ENCODE measurements at regions not wholly inside any gene's neighbourhood (a gene's known extent, or its start where the extent isn't known, plus 50 kb on each side); places are given as distances from the start of the nearest gene placed in this dataset.

- H2AFZ ChIP-seq (ENCODE audit: insufficient read depth, low read depth, low read length, poor library complexity, severe bottlenecking) = no peak overlapping the region
- intact Hi-C loops (cut with micrococcal nuclease) = no loop called here
- no peaks in the 10 kb centered on the region for H3K27me3 Mint-ChIP-seq
- DNase-seq = no peak
- ChIA-PET CTCF (no interaction called here), POLR2A (no interaction called here)
- H3K9me3 ChIP-seq (ENCODE audit: control extremely low read depth in 1 of 3, control insufficient read depth in 2 of 3, insufficient read depth in 1 of 3, low read length in 2 of 3) = no peaks in the 10 kb centered on the region
- no peak overlapping the region for H3K4me3 ChIP-seq (ENCODE audit: control extremely low read depth in 1 of 5, extremely low read depth in 1 of 5, insufficient read depth in 1 of 5, low read depth in 2 of 5, low read length in 4 of 5)
- no peaks in the 10 kb centered on the region for H3K27me3 ChIP-seq (replicated peaks in 1 of 4; ENCODE audit: control extremely low read depth in 1 of 4, control insufficient read depth in 3 of 4, insufficient read depth in 4 of 4, low read length in 3 of 4)
- no peaks in the 10 kb centered on the region for H3K79me2 ChIP-seq (ENCODE audit: control insufficient read depth, insufficient read depth, low read length)
- TF ChIP-seq, protein P1, sequence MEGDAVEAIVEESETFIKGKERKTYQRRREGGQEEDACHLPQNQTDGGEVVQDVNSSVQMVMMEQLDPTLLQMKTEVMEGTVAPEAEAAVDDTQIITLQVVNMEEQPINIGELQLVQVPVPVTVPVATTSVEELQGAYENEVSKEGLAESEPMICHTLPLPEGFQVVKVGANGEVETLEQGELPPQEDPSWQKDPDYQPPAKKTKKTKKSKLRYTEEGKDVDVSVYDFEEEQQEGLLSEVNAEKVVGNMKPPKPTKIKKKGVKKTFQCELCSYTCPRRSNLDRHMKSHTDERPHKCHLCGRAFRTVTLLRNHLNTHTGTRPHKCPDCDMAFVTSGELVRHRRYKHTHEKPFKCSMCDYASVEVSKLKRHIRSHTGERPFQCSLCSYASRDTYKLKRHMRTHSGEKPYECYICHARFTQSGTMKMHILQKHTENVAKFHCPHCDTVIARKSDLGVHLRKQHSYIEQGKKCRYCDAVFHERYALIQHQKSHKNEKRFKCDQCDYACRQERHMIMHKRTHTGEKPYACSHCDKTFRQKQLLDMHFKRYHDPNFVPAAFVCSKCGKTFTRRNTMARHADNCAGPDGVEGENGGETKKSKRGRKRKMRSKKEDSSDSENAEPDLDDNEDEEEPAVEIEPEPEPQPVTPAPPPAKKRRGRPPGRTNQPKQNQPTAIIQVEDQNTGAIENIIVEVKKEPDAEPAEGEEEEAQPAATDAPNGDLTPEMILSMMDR (IDR thresholded peaks at IDR 0.05) = no peak
- TF ChIP-seq EZH2 (IDR thresholded peaks at IDR 0.05; ENCODE audit: borderline replicate concordance, insufficient read depth, low read depth, low read length, poor library complexity, severe bottlenecking) = no peak
- no peak overlapping the region for H3K4me3 Mint-ChIP-seq
- no peaks in the 10 kb centered on the region for H3K9me3 Mint-ChIP-seq (ENCODE audit: insufficient read depth)
- H3K27ac Mint-ChIP-seq = no peak overlapping the region
- ATAC-seq (ENCODE audit: low read depth) = no peak
- H4K20me1 ChIP-seq (ENCODE audit: control insufficient read depth, insufficient read depth, low read length, poor library complexity, severe bottlenecking) = no peaks in the 10 kb centered on the region
- H3K36me3 ChIP-seq (replicated peaks in 1 of 2; ENCODE audit: control extremely low read depth in 1 of 2, control insufficient read depth in 1 of 2, extremely low read depth in 1 of 2, insufficient read depth in 2 of 2, low read length in 1 of 2) = no peaks in the 10 kb centered on the region
- H3K27ac ChIP-seq (ENCODE audit: low read length in 2 of 2) = no peak overlapping the region
- WGBS (ENCODE audit: insufficient coverage) = 0% methylated on average over 1 of the region's 2 CpGs
- H3K4me1 ChIP-seq (ENCODE audit: control insufficient read depth in 2 of 2, insufficient read depth in 2 of 2, low read length in 2 of 2) = no peaks in the 10 kb centered on the region
- H3K4me1 Mint-ChIP-seq = no peaks in the 10 kb centered on the region
- H3K9ac ChIP-seq (ENCODE audit: low read length) = no peak overlapping the region
- H3K4me2 ChIP-seq (replicated peaks; ENCODE audit: low read depth, low read length, poor library complexity, severe bottlenecking) = no peak overlapping the region
Observed at GRCh38 chr4:156241896-156242295, 288.2 kb upstream of the CTSO start.

- Histone ChIP-seq H4K20me1 (ENCODE audit: control insufficient read depth, insufficient read depth, low read length, poor library complexity, severe bottlenecking) (no peaks in the 10 kb centered on the region), H3K27me3 (replicated peaks in 1 of 4; ENCODE audit: control extremely low read depth in 1 of 4, control insufficient read depth in 3 of 4, insufficient read depth in 4 of 4, low read length in 3 of 4) (no peaks in the 10 kb centered on the region), H3K79me2 (ENCODE audit: control insufficient read depth, insufficient read depth, low read length) (no peaks in the 10 kb centered on the region), H2AFZ (ENCODE audit: insufficient read depth, low read depth, low read length, poor library complexity, severe bottlenecking) (no peak overlapping the region), H3K4me2 (replicated peaks; ENCODE audit: low read depth, low read length, poor library complexity, severe bottlenecking) (no peak overlapping the region), H3K27ac (ENCODE audit: low read length in 2 of 2) (no peak overlapping the region), H3K9ac (ENCODE audit: low read length) (no peak overlapping the region), H3K9me3 (ENCODE audit: control extremely low read depth in 1 of 3, control insufficient read depth in 2 of 3, insufficient read depth in 1 of 3, low read length in 2 of 3) (no peaks in the 10 kb centered on the region), H3K4me1 (ENCODE audit: control insufficient read depth in 2 of 2, insufficient read depth in 2 of 2, low read length in 2 of 2) (no peaks in the 10 kb centered on the region), H3K36me3 (replicated peaks in 1 of 2; ENCODE audit: control extremely low read depth in 1 of 2, control insufficient read depth in 1 of 2, extremely low read depth in 1 of 2, insufficient read depth in 2 of 2, low read length in 1 of 2) (no peaks in the 10 kb centered on the region), H3K4me3 (ENCODE audit: control extremely low read depth in 1 of 5, extremely low read depth in 1 of 5, insufficient read depth in 1 of 5, low read depth in 2 of 5, low read length in 4 of 5) (no peak overlapping the region)
- ChIA-PET POLR2A (no interaction called here), CTCF (no interaction called here)
- WGBS (ENCODE audit: insufficient coverage) = 100% methylated on average over 1 of the region's 3 CpGs
- no peak for DNase-seq
- no peak overlapping the region for H3K4me3 Mint-ChIP-seq
- no peak overlapping the region for H3K27ac Mint-ChIP-seq
- no peak for ATAC-seq (ENCODE audit: low read depth)
- H3K27me3 Mint-ChIP-seq = no peaks in the 10 kb centered on the region
- no peaks in the 10 kb centered on the region for H3K4me1 Mint-ChIP-seq
- intact Hi-C loops (cut with micrococcal nuclease) = no loop called here
- TF ChIP-seq EZH2 (IDR thresholded peaks at IDR 0.05; ENCODE audit: borderline replicate concordance, insufficient read depth, low read depth, low read length, poor library complexity, severe bottlenecking) = no peak
- TF ChIP-seq, protein P1 (IDR thresholded peaks at IDR 0.05) = no peak
- H3K9me3 Mint-ChIP-seq (ENCODE audit: insufficient read depth) = no peaks in the 10 kb centered on the region
Observed at GRCh38 chr4:156238171-156238570, 284.5 kb upstream of the CTSO start.

All from B cell (primary cell).